GM18502 (cell line): ENCODE measurements at regions not wholly inside any gene's neighbourhood (a gene's known extent, or its start where the extent isn't known, plus 50 kb on each side); places are given as distances from the start of the nearest gene placed in this dataset.
"Not testable (repeated sequence)": the region's sequence is repeated elsewhere in the genome, so short reads cannot be mapped to it uniquely, and the experiment has no call there.

Experiments
- ATAC-seq: cut with Tn5 transposase; IDR thresholded peaks from one replicate; pipeline ENCODE4 v1.9.1; 2021; ENCODE audit warnings: mild to moderate bottlenecking; ENCODE audit not compliant: unreplicated experiment, poor library complexity

DNA sequence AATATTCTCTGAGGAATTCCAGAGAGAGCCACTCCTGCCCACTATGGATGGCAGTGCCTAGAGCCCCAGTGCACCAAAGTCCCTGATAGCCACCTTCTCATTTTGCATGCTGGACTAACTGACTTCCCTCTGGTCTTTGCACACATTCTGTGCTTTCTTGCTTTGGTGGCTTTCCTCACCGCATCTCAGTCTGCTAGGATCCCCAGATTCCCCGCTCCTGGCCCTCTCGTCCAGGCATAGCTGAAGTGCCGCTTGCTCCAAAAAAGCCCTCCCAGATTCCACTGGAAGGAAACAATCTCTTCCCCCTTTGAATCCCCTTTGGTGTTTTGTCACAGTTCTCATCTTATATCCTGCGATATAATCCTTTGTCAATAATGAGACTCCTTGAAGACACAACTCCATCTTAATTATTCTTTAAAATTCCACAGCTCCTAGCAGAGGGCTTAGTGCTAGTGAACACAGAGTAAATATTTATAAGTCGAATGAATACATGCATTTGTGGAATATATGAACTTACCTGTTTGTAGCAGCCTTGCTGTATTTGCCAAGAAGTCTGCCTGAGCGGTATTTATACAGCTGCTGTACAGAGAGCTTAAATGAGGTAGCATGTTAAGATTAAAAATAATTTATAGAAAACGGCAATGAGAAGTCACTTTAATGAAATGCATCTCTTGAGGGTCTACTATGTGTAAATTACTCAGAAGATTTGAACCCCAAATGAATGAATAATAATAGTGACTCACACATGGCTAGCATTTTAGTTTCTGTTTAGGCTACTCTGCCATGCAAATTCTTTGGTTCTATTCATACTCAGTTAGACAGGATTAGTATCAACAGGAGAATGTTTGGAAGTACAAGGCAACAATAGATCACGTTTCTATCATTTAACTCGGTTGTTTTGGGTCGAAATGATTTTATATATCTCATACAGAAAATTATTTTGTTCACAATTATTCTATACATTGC, 421.9 kb upstream of the TENM3 start:
- no peak for ATAC-seq

DNA sequence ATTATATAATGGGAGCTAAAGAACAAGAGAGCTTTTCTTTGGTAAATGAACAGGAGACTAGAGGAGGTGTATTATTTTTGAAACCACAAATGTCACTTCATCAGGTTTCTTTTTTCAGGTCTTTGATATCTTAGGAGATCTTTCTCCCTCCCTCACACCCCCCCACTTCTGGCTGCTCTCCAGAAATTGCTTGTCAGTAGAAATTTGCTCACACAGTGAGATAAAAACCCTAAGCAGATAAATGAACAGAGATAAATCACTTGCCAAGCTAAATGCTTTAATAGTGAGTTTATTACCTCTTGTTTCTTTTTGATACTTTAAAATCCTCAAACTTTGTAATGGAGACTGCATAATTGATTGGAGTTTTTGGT, 421.2 kb upstream of the TENM3 start:
- no peak for ATAC-seq

DNA sequence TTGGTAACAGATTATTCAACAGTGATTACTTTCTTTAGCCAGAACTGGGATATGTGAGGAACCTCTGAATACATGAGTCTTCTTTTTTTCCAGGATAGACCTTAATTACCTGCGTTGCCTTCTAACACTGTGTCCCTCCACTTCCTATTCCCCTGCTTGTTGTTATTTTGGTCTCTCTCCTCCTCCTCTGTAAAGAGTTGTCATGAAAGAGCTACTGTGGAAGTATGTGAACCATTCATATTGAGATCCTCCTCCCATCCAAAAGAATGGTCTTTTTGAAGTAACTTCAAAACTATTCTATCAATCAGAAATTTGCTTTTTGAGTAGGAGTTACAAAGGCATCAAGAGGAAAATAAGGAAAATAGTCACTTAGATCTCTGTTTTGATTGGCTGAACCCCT, 420.0 kb upstream of the TENM3 start:
- no peak for ATAC-seq

DNA sequence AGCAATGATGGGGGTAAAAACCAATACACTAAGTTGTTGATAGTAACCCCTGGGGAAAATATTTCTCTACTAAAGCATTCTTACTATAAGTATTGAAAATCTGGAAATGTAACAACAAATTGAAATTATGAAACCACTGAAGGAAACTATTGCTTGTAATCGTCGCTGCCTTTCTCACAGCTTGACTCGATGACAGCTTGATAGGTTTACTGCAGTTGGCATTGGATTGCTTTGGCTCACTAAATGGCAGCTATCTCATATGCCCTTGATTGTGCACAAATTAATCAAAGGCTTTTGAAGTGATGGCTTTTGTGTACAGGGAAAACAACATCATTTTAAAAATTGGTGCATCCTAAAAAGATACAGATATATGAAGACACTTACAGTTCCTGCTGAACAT, 419.6 kb upstream of the TENM3 start:
- ATAC-seq = no peak

DNA sequence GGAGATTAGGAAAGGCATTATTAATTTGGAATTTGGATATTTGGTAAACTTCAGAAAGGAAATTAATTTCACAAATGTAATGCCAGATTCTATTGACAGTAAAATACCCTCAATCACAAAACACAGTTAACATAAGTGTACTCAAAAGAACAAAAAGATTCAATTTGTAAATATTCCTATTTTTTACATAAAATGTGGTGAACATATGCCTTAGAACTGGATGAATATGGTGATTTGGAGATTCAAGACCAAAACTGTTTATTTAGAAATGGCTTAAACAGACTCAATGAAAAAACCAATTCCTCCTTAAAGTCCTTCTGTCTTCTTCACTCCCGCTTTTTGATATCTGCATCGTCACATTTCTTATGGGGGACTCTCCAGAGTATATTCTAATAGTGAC, 417.6 kb upstream of the TENM3 start:
- no peak for ATAC-seq

DNA sequence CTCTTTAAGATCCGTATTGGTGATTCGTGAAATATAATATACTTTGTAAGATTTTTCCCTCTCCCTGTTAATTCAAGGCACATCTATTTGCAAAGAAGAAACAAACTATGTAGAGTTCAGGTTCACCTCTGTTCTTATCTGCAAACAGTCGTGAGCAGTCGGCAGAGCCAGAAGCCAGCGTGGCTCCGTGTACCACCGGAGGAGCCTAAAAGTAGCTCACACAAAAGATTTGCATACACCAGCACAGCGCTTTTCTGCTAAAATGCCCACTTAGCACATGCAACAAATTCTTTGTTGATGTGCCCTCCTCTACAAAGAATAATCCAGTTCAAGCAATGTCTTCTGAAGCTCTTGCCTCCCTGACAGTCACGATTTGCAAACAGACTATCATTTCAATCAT, 416.0 kb upstream of the TENM3 start:
- no peak for ATAC-seq

DNA sequence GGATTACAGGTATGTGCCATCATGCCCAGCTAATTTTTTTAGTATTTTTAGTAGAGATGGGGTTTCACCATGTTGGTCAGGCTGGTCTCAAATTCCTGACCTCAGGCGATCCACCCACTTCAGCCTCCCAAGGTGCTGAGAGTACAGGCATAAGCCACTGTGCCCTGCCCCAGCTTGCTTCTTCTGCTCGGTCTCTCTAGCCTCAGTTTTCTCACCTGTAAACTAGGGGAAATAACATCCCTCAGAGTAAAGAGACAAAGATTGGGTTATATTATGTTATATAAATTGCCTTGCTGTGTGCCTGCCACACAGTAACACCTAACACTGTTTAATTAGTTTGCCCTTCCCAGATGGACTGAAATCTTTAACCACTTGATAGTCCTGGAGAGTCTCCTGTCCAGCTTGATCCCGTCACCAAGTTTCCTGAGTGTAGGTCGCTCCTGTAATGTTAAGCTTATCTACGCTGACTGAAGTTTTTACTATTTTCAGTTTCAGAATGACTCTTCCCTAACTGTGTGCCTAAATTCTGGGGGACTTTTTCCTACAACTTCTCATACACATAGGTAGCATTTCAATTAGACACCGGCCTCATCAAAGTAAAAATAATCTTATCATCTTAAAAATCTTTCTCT, 412.7 kb upstream of the TENM3 start:
- ATAC-seq = no peak

DNA sequence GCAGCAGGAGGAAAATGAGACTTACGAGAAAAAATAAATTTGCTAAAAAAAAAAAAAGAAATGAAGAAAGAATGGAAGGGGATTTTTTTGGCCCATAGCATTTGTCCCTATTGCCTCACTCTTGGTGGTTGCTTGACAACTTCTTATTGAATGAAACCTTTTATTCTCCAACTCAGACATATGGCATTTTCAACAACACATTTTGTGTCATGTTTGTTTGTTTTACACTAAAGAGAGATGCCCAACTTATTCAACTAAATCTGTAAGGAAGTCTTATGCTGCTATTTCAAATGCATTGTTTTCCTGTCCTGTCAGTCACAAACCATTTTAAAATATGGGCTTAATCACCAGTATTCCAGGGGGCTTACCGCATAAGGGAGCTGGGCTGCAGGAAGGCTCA, 409.1 kb upstream of the TENM3 start:
- no peak for ATAC-seq

DNA sequence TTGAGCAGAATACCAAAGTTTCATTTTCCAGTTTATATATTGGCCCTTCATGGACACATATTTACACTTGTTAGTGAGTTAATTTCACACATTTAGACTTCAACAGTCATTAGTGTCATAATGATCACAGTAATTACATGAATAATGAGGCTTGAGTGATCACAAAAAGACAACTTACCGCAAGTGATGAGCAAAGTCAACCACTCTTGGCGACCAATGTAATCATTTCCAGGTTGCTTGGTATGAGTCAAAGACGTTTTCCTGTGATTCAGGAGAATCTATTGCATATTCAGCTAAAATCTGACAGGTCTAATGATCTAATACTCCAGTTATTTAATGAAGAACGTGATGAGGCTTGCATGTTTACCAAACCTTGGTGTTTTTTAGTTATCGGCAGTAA, 407.9 kb upstream of the TENM3 start:
- ATAC-seq = no peak

DNA sequence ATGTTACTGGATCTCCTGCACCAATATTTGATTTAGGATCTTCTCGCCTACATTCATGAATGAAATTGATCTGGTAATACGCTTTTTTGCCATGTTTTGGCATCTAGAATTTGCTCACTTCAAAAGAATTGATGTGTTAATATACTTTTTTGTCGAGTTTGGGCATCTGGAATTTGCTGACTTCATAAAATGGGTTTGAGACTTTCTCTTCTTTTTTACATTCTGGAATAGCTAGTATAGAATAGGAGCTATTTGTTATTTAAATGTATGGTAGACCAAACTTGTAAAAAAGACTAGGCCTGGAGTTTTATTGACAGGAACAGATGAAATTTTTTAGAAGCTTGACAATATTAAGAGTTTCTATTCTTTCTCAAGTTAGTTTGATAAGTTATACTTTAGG, 404.9 kb upstream of the TENM3 start:
- ATAC-seq = no peak

DNA sequence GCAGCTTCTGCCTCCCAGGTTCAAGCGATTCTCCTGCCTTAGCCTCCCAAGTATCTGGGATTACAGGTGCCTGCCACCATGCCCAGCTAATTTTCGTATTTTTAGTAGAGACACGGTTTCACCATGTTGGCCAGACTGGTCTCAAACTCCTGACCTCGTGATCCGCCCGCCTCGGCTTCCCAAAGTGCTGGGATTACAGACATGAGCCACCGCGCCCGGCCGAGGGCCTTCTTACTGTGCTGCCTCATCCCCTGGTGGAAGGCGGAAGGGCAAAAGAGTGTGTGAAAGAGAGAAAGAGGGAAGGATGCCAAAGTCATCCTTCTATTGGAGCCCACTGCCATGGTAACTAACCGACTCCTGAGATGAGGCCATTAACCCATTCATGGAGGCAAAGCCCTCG, 399.4 kb upstream of the TENM3 start:
- not testable (repeated sequence) for ATAC-seq

DNA sequence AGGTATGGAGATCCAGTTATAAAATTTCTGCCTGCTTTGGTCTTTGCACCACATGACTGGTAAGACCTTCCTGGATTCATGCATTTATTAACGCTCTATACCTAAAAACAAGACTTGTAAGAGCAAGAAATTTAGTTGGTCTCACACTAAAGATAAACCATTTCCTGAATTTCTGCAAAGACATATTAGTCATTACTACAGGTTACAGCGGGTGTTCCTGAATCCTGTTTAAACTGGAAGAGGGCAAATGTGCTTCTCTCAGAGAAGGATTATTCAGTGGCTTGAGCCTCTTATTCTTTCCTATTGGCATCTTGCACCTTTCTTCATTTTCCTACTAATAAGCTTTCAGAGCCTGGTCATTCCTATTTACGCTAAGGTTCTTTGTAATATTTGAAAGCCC, 397.6 kb upstream of the TENM3 start:
- no peak for ATAC-seq

DNA sequence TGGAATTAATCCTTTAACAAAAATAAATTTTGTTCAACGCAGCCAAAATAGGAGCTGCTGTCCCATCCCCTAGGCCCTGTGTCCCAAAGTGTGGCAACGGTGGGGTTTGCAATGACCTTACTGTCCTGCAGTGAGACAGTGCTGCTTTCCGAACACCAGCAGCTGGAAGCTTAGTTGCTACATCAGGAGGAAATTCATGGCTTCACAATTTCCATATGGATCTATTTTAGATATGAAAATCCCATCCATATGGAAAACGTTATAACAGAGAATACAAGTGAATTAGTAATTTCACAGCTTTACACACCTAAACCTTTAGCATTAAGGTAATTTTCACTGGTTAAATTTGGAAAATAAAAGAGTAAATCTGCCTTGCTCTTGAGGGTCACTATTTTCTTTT, 396.3 kb upstream of the TENM3 start:
- ATAC-seq = no peak

DNA sequence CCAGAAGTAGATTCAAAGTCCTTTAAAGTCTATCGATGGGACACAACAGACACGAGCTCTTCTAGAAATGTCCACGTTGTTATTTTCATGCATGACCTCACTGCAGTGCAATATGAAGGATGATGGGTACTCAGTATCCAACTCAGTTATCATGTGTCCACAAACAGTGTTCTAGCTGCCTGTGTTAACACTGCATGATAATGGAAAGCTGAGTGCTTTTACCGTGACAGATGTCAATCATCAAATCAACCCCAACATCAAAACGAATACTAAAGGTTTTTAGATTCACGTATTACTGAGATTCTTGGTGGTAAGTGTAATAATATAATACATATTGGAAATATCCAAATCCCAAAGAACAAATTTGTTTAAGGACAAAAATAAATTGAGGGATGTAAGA, 394.8 kb upstream of the TENM3 start:
- ATAC-seq = no peak

DNA sequence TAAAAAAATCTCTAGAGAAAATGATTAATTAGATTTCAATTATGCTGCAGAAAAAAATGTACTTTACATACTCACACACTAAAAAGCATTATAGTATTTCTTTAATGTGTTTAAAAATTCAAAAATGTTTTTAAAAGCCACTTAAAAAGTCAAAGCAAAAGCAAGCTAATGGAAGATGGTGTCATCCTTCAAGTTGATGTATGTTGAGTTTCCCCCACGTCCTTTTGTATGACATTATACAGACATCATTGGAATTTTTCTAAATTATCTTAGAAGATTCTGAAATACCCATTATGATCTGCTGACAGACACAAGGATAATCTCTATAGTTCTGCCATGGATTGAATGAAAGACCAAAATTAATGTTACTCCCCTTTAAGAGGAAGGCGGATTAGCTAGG, 393.7 kb upstream of the TENM3 start:
- no peak for ATAC-seq

DNA sequence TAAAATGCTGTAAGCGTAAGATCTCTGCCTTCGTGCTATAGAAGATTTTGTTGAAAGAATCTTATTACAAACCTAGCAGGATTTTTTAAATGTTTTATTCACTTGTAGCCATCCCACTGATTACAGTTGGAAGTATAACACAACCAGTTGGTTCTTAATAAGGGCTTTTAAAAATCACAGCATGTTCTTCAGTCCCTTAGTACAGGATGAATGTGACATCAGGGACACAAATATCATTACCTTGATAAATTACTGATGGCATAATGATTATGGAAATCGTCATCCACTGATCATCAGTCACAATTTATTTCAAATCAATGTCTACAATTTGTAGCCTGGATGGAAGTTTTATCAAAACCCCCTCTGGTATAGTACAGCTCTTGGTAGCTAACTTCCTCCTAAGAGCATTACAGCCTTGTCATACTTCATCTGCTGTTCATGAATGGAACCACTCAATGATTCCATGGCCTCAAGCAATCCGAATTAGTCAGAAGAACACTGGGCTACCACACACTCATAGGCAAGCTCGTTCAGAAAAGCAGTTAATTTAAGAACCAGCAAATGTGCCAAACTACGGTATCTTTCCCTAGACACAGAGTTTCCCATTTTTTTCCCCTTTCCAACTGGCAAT, 389.2 kb upstream of the TENM3 start:
- no peak for ATAC-seq

DNA sequence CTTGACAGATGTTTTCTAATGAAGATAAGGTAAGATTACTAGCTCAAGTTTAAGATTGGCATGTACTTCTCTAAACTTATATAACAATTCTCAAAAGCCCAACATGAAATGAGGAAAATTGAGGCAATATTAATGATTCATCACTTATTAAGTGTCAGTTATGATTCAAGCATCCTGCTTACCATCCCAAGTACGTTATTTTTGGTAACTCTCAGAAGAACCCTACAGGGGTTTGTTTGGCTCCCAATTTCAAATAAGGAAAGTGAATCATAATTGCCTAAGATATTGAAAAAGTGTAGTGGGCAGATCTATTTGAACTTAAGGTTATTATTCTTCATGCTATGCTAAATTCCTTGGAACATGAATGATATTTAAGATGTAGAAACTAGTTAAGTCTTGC, 387.9 kb upstream of the TENM3 start:
- no peak for ATAC-seq

DNA sequence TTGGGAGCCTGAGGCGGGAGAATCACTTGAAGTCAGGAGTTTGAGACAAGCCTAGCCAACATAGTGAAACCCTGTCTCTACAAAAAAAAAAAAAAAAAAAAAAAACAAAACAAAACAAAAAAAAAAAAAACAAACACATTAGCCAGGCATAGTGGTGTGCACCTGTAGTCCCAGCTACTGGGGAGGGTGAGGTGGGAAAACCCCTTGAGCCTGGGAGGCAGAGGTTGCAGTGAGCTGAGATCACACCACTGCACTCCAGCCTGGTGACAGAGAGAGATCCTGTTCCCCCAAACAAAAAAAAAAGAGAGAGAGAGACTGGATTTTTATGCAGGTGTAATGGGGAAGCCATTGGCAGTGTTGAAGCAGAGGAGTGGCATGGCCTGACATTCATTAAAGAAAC, 385.7 kb upstream of the TENM3 start:
- ATAC-seq = not testable (repeated sequence)

DNA sequence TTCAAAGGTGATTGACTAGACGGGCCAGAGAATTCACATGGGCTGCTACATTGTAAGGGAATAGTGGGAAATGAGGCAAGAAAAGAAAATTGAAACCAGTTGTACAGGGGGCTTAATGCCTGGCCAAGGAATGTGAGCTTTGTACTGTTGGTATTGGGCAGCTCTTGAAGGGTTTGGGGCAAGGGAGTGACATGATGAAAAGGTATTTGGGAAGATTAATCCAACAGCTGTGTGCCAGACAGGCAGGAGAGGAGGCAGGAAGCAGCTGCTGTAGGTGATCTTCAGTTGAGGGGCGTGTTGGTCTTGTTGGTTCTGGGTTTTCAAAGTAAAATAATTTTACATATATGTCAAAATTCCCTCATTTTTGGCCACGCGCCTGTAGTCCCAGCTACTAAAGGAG, 384.5 kb upstream of the TENM3 start:
- no peak for ATAC-seq

DNA sequence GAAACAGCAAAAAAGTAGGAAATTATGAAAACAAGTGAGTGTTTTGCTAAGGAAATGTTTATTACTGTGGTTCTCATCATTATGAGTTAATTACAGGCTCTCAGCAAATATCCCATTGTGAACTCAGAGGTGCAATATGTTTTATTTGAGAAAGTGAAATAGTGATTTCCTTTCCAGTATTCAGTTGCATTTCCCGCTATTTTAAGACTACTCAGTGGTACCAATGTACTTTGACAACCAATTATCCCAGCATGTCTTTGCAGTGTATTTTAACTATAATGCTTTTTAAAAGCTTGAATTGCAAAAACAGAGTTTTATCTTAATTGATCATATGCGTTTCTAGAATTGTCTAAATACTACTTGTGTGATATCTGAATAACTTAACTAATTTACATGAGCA, 383.8 kb upstream of the TENM3 start:
- no peak for ATAC-seq

DNA sequence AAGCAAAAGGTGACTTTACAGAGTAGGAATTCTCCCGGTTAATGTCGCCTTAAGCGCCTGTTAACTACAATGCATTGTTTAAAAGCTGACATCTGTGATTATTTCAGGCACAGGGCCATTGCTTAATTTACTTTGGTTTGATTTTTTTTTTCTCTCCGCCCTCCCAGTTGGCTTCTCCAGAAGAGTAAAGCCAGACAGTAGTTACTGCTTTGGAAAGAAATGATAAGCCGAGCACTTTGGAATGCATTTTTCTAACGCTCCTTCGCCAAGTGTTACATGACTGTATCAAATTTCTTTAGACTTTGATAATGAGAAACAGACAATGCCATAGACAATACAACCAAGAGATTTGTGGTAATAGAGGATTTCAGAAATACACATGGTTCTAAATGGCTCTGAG, 383.0 kb upstream of the TENM3 start:
- ATAC-seq = no peak

DNA sequence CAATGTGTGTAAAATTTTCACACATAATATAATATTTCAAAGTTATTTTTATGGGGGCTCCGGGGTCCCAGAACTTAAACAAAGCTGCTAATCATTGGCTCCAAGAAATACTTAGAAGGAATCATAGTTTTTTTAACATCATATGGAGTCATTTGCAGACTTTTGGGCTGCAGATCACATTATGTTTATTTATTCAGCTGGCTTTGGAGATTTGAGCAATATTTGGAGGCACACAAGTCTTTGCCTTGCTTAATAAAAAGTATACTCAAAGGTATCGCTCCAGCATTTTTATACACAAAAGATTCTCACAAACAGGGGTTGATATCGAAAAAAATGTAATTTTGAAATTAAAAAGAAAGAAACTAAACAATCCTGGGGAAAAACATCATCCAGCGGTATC, 382.5 kb upstream of the TENM3 start:
- no peak for ATAC-seq
